HG02759 (cell line): ENCODE measurements at regions not wholly inside any gene's neighbourhood (a gene's known extent, or its start where the extent isn't known, plus 50 kb on each side); places are given as distances from the start of the nearest gene placed in this dataset.
"Not testable (repeated sequence)": the region's sequence is repeated elsewhere in the genome, so short reads cannot be mapped to it uniquely, and the experiment has no call there.

Experiments
- ATAC-seq: cut with Tn5 transposase; IDR thresholded peaks from one replicate; pipeline ENCODE4 v1.9.1; 2021; ENCODE audit warnings: mild to moderate bottlenecking, moderate library complexity; ENCODE audit not compliant: unreplicated experiment

DNA sequence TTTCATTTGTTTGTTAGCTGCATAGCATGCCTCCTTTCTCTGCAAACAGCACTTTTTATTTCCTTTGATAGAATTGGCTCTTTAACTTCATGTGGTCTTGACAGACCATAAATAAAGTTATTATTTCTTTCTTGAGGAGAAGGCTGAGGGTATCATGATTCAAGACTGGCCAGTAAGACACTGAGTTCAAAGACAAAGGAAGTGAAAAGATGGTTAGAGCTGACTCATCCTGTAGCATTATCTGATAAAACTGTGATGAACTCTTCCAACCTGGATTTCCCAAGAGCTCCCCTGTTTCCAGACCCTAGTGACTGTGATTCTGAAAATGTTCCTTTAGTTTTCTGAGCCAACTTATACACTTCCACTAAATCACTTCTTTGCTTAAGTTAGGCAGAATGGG is 179.3 kb upstream of the FAT3 start:
- no peak for ATAC-seq

GRCh38 chr11:92035488-92035887 is 189.1 kb upstream of the FAT3 start:
- ATAC-seq = no peak

- not testable (repeated sequence) for ATAC-seq
Measured at GRCh38 chr11:92027136-92027535, 197.5 kb upstream of the FAT3 start.

DNA sequence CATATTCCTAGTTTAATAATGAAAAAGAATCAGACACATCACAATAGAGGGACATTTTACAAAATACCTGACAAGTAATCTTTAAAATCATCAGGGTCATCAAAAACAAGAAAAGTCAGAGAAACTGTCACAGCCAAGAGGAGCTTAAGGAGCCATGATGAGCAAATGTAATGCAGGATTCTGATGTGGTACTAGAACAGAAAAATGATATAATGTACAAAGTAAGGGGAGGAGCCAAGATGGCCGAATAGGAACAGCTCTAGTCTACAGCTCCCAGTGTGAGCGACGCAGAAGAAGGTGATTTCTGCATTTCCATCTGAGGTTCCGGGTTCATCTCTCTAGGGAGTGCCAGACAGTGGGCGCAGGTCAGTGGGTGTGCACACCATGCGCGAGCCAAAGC is 198.0 kb upstream of the FAT3 start:
- no peak for ATAC-seq

DNA sequence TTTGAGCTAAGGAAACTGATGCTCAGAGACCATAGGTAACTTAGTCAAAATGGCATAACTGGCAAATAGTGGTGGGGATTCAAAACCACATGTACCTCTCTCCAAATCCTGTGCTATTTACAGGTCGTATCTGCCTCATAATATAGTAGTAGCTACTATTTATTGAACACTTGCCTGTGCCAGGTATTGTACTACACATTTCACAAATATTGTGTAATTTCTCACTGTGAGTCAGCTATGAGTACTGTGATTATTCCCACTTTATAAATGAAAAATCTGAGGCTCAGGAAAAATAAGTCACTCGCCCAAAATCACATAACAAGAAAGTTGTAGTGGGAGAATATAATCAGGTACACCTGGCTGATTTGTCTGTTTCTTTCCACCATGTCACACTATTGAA is 199.8 kb upstream of the FAT3 start:
- no peak for ATAC-seq

DNA sequence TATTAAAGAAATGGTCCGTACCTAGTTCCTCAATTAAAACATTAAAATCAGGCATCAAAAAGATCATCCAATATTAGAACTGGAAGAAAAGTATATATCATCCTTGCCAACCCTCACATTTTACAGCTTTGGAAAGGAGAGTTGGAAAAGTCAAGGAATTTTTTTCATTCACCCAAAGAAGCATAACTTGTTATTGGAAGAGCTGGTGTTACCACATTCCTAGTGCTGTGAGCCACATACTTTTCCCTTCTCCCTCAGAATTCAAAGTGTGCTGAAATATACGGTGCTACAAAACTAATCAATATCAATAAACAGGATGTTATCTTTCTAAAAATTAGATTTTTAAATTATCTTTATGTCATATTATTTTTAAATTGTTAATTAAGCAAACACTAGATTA is 202.1 kb upstream of the FAT3 start:
- ATAC-seq = no peak

DNA sequence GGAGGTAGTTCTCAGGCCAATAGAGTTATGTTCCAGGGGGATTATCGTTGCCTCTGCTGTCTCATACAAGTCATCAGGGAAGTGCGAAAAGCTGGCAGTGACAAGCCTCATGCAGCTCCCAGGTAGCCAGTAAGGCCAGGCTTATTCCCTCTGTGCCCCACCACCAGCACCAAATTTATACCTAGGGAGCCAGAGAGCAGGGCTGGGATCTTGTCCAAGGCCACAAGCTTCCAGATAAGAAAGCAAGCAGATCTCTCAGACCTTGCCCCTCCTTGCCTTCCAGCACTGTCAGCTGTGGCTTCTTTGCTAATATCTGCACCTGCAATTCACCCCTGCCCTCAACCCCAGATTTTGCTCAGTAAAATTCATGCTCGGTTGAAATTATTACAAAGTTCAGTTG is 206.3 kb upstream of the FAT3 start:
- no peak for ATAC-seq

DNA sequence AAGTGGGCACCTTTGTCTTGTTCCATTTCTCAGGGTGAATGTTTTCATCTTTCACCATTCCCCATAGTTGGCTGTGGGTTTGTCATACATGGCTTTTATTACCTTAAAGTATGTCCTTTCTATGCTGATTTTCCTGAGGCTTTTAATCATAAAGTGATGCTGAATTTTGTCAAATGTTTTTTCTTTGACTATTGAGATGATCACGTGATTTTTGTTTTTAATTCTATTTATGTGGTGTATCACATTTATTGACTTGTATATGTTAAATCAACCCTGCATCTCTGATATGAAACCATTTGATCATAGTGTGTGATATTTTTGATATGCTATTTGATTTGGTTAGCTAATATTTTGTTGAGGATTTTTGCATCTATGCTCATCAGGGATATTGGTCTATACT is 216.4 kb upstream of the FAT3 start:
- no peak for ATAC-seq

- ATAC-seq = no peak
Measured at GRCh38 chr11:92002568-92002967, 222.1 kb upstream of the FAT3 start.

- ATAC-seq = no peak
Measured at GRCh38 chr11:91998481-91998880, 226.1 kb upstream of the FAT3 start.

- ATAC-seq = no peak
Measured at GRCh38 chr11:91997226-91997625, 227.4 kb upstream of the FAT3 start.

- ATAC-seq = no peak
Measured at GRCh38 chr11:91996526-91996925, 228.1 kb upstream of the FAT3 start.

GRCh38 chr11:91988443-91988842 is 236.2 kb upstream of the FAT3 start:
- ATAC-seq = not testable (repeated sequence)

DNA sequence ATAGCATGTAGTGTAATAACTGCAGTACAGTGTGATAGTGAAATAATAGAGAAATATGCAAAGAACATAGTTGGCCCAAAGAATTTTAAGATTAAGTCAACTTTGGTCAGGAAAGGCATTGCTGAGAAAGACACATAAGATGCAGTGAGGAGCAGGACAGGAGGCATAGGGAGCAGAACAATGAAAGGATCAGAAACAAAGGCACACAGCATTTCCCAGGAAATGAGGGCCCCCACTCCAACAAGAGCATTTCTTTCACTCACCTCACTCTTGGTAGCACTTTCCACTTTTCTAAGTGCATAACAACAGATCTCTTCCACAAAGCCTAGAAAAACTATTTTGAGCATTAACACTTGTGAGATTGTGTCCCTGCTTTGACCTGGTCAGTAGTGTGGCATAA is 238.4 kb upstream of the FAT3 start:
- ATAC-seq = no peak

- no peak for ATAC-seq
Measured at GRCh38 chr11:91984033-91984584, 240.5 kb upstream of the FAT3 start.

GRCh38 chr11:91981995-91982394 is 242.6 kb upstream of the FAT3 start:
- ATAC-seq = no peak

GRCh38 chr11:91979775-91980174 is 244.8 kb upstream of the FAT3 start:
- ATAC-seq = no peak

- no peak for ATAC-seq
Measured at GRCh38 chr11:91978747-91979146, 245.9 kb upstream of the FAT3 start.

GRCh38 chr11:91972665-91973266 is 251.9 kb upstream of the FAT3 start:
- ATAC-seq = no peak

DNA sequence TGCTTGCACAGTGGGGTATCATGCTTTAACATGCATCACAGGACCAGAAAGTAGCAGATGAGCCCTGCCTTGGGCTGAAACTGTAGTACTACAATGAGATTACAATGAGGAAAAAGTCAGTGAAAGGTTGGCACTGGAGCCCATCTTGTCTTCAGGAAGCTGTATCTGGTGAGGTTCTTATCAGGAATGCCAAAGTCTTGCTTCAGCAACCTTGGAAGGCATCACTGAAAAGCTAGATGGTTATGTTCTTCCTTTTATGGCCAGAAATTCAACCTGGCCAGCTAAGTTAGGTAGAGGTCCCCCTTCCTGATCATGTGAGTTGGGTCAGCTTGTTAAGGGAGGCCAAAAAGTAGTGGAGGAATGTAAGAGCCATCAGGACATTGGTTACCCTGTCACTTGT is 254.0 kb upstream of the FAT3 start:
- ATAC-seq = no peak

DNA sequence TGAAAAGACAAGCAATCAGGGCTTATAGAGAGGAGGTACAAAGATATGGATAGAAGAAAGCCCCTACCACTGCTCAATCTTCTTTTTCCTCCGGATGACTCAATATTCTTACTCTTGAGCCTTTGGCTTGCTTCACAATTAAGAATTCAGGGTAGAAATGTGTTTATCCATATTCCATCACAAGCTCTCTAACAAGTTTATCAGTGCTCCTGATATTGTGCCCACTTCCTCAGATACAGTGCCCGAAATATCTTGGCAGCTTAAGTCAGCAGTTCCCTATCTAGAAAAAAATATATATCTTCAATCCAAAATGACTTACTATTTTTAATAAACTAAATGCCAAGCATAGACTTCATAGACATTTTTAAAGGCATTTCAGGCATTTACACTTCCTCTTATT is 255.1 kb upstream of the FAT3 start:
- no peak for ATAC-seq

DNA sequence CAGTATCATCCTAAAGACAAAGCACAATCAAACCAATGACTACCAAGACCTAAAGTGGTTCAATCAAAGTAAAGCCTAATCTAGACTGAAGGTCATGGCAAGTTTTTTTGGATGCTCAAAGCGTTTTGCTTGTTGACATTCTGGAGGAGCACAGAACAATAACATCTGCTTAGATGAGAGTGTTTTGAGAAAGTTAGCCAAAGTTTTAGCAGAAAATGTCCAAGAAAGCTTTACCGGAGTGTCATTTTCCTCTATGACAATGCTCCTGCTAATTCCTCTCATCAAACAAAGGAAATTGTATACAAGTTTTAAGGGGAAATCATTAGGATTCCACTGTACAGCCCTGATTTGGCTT is 256.9 kb upstream of the FAT3 start:
- no peak for ATAC-seq

DNA sequence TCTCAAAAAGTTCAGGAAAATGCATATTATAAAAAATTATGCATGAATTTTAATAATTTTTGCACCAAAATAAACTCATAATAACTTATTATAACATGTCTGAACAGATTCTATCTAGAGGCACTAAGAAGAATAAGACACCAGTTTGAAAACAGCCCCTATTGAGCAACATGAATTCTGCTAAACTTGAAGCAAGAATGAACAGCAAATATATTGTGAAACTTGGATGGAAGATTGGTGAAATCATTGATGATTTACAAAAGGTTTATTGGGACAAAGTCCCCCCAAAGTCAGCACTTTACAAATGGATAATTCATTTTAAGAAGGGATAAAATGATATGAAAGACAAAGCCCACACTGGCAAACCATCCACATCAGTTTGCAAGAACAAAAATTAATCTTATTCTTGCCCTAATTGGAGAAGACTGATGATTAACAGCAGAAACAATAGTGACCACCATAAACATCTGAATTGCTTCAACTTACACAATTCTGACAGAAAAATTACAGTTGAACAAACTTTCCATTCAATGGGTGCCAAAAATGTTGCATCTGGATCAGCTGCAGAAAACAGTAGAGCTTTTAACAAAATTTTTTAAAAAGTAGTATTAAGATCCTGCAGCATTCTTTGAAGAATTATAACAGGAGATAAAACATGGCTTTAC is 257.5 kb upstream of the FAT3 start:
- no peak for ATAC-seq
